ENCODE measurements at regions not wholly inside any gene's neighbourhood (a gene's known extent, or its start where the extent isn't known, plus 50 kb on each side); places are given as distances from the start of the nearest gene placed in this dataset.
A peak's percentile ranks its signal among the peaks of the same experiment; 100 is the strongest.
"Not testable (repeated sequence)": the region's sequence is repeated elsewhere in the genome, so short reads cannot be mapped to it uniquely, and the experiment has no call there.

DNA sequence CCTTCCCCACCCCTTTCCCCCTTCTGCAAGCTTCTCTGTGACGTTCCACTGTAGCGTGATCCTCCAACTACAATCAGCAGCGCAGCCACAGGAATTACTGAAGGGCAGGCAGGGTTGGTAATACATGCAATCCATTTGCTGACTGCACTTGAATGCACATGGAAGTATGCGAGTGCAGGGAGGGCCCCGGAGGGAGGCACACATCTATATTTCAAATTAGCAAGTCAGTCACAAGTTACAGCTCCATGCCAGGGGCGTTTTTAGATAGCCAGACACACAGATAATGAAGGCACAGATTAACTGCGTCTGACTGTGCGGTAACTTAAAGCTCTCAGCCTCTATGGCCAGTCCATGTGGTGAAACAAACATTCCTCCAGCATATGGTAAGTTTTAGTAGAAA lies 209.2 kb upstream of the GATA6 start:
- H3K9me3 ChIP-seq = no peaks in the 10 kb centered on the region
- WGBS, 2 donors = 60% methylated on average over 8 of the region's 8 CpGs
- intact Hi-C loops (cut with DNase I) = no loop called here

DNA sequence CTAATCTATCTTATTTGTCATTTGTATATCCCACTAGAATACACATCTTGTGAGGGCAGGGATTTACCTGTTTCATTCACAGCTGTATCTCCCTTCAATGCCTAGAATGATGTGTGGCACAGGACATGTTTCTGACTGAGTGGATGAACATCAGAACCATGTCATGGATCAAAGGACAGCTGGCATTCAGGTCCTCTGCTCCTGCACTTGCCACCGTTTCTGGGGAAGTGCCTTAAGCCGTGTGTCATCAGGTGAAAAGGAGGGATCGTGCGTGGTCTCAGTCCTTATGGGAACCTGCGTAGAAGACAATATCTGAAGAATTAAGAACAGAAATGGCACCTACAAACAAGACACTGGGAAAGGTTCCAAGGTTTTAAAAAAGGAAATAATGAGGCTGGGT lies 206.1 kb upstream of the GATA6 start:
- Histone ChIP-seq H3K27me3 (no peaks in the 10 kb centered on the region), H3K27ac (no peak overlapping the region), H3K36me3 (no peaks in the 10 kb centered on the region), H3K9me3 (no peaks in the 10 kb centered on the region), H3K4me1 (no peaks in the 10 kb centered on the region), H3K4me3 (replicated peaks in 1 of 3) (no peak overlapping the region)
- DNase-seq = peak in 1 of 2 donors; percentile 3
- intact Hi-C loops (cut with DNase I) = no loop called here
- TF ChIP-seq, protein P1, sequence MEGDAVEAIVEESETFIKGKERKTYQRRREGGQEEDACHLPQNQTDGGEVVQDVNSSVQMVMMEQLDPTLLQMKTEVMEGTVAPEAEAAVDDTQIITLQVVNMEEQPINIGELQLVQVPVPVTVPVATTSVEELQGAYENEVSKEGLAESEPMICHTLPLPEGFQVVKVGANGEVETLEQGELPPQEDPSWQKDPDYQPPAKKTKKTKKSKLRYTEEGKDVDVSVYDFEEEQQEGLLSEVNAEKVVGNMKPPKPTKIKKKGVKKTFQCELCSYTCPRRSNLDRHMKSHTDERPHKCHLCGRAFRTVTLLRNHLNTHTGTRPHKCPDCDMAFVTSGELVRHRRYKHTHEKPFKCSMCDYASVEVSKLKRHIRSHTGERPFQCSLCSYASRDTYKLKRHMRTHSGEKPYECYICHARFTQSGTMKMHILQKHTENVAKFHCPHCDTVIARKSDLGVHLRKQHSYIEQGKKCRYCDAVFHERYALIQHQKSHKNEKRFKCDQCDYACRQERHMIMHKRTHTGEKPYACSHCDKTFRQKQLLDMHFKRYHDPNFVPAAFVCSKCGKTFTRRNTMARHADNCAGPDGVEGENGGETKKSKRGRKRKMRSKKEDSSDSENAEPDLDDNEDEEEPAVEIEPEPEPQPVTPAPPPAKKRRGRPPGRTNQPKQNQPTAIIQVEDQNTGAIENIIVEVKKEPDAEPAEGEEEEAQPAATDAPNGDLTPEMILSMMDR (IDR thresholded peaks at IDR 0.05) = no peak
- TF ChIP-seq POLR2A (IDR thresholded peaks at IDR 0.05) = no peak
- WGBS, 2 donors = 50 to 54% methylated on average over 5 of the region's 5 CpGs

More for the DNA sequence above, 209.2 kb upstream of the GATA6 start:
- no peak for DNase-seq
- no peaks in the 10 kb centered on the region for H3K4me1 ChIP-seq
- H3K27me3 ChIP-seq = no peaks in the 10 kb centered on the region
- TF ChIP-seq POLR2A (IDR thresholded peaks at IDR 0.05) = no peak
- no peak overlapping the region for H3K4me3 ChIP-seq (replicated peaks in 1 of 3)
- no peak overlapping the region for H3K27ac ChIP-seq
- no peaks in the 10 kb centered on the region for H3K36me3 ChIP-seq

DNA sequence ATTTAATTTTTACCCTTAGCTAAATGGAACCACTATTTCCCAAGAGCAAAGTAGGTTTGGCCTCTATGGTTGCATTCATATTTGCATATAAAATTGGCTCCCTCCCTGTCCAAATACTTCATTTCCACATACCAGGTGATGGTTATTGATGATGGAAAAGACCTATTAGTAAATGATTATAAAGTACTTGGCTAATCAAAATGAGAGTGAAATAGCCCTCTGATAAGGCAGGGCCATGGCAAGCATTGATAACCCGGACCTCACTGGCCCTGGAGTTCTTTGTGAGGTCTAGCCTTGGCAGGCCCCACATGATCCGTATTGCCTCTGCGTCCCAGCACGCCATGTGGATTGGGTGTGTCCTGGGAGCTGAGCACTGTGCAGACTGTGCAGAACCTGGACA lies 201.1 kb upstream of the GATA6 start:
- Histone ChIP-seq H3K27ac (no peak overlapping the region), H3K4me1 (no peaks in the 10 kb centered on the region), H3K9me3 (no peaks in the 10 kb centered on the region), H3K36me3 (no peaks in the 10 kb centered on the region), H3K4me3 (replicated peaks in 1 of 3) (no peak overlapping the region), H3K27me3 (no peaks in the 10 kb centered on the region)
- WGBS, 2 donors = 94 to 98% methylated on average over 4 of the region's 4 CpGs
- no peak for DNase-seq
- intact Hi-C loops (cut with DNase I) = no loop called here
- TF ChIP-seq POLR2A (IDR thresholded peaks at IDR 0.05) = no peak
- TF ChIP-seq, protein P1 (IDR thresholded peaks at IDR 0.05) = no peak

- intact Hi-C loops (cut with DNase I) = no loop called here
- no peak for TF ChIP-seq POLR2A (IDR thresholded peaks at IDR 0.05)
- TF ChIP-seq, protein P1 (IDR thresholded peaks at IDR 0.05) = no peak
- no peak for DNase-seq
- Histone ChIP-seq H3K27ac (no peak overlapping the region), H3K4me3 (replicated peaks in 1 of 3) (no peak overlapping the region), H3K36me3 (no peaks in the 10 kb centered on the region), H3K4me1 (no peaks in the 10 kb centered on the region), H3K9me3 (no peaks in the 10 kb centered on the region), H3K27me3 (no peaks in the 10 kb centered on the region)
- WGBS, 2 donors = 84 to 88% methylated on average over 7 of the region's 7 CpGs
Observed at GRCh38 chr18:21972281-21972680, 197.1 kb upstream of the GATA6 start.

- intact Hi-C loops (cut with DNase I); H3K27ac ChIP-seq; DNase-seq; H3K27me3 ChIP-seq; H3K4me3 ChIP-seq (replicated peaks in 1 of 3); H3K4me1 ChIP-seq; H3K36me3 ChIP-seq; H3K9me3 ChIP-seq: not testable (repeated sequence)
- WGBS, 2 donors = 91 to 94% methylated on average over 1 of the region's 1 CpG
Observed at GRCh38 chr18:21975954-21976353, 193.4 kb upstream of the GATA6 start.

DNA sequence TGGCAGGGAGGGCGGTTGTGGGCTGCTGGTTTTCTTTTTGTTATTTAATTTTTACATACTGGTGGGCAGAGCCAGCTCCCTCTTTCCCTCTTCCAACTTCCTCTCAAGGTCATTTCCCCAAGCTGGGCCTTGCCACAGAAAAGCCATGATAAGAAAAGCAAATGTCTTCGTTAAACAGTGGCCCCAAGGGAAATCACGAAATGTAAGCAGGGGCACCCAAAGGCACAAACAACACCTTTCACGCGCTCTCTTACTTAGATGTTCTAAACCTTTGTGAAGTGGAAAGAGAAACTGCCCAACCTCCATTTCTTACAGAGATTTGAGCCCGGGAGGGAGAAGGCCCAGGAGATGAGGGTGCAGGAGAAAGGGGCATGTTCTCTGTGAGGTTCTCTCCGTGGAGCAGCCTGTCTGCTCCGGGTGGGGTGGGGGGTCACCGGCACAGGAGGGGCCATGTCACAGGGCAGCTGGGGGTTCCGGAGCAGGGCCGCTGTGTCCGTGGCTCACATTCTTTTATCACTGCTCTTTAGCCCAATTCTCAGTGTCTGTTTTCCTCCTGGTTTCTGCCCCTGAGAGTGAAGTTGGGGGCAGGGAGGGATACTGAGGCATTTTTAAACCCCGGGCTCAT lies 190.7 kb upstream of the GATA6 start:
- H3K36me3 ChIP-seq = no peaks in the 10 kb centered on the region
- TF ChIP-seq, protein P1 (IDR thresholded peaks at IDR 0.05) = no peak
- no peak for TF ChIP-seq POLR2A (IDR thresholded peaks at IDR 0.05)
- no peaks in the 10 kb centered on the region for H3K9me3 ChIP-seq
- no peak overlapping the region for H3K27ac ChIP-seq
- H3K4me1 ChIP-seq = no peaks in the 10 kb centered on the region
- H3K27me3 ChIP-seq = no peaks in the 10 kb centered on the region
- no peak overlapping the region for H3K4me3 ChIP-seq (replicated peaks in 1 of 3)
- DNase-seq = no peak
- WGBS, 2 donors = 66% methylated on average over 13 of the region's 13 CpGs
- intact Hi-C loops (cut with DNase I) = no loop called here

All from thyroid gland (tissue), 4 donors.